IPS DF 6.9 (cell line): ENCODE measurements at regions not wholly inside any gene's neighbourhood (a gene's known extent, or its start where the extent isn't known, plus 50 kb on each side); places are given as distances from the start of the nearest gene placed in this dataset.

Source experiments
- DNase-seq: peaks from one replicate; pipeline ENCODE4 v3.0.0-alpha.2; 2013; ENCODE audit warnings: low read depth, low spot score
- H3K27ac ChIP-seq: one replicate; pipeline ENCODE4 v1.5.1; 2013; ENCODE audit warnings: low read length, control low read depth
- H3K27me3 ChIP-seq: 2 replicates; pipeline ENCODE4 v1.6.1; 2013; ENCODE audit warnings: mild to moderate bottlenecking, low read length; ENCODE audit not compliant: control insufficient read depth, insufficient read depth
- H3K36me3 ChIP-seq: 2 replicates; pipeline ENCODE4 v1.6.1; 2013; ENCODE audit warnings: low read length; ENCODE audit not compliant: control insufficient read depth, insufficient read depth
- H3K4me1 ChIP-seq: 2 replicates; pipeline ENCODE4 v1.6.1; 2013; ENCODE audit warnings: low read length; ENCODE audit not compliant: control insufficient read depth, insufficient read depth
- H3K4me3 ChIP-seq: 2 replicates; pipeline ENCODE4 v1.5.1; 2013; ENCODE audit warnings: mild to moderate bottlenecking, low read length
- H3K9me3 ChIP-seq: 2 replicates; pipeline ENCODE4 v1.6.1; 2013; ENCODE audit warnings: low read length, inconsistent platforms; ENCODE audit not compliant: control insufficient read depth, insufficient read depth
- WGBS: extraction: QIAGEN DNeasy Blood & Tissue Kit; methylation state at CpG from one replicate; pipeline ENCODE4 v1.1.7; 2013; ENCODE audit warnings: mixed read lengths, missing lambda C conversion rate; ENCODE audit not compliant: insufficient read length, insufficient coverage; 5-methylcytosine and 5-hydroxymethylcytosine counted together

GRCh38 chr7:13097499-13097898 lies 410.1 kb downstream of the ARL4A start:
- H3K9me3 ChIP-seq, result no peaks in the 10 kb centered on the region
- WGBS, result no CpG with 5 or more reads among the region's 3 CpGs

GRCh38 chr7:13098161-13098560 lies 410.7 kb downstream of the ARL4A start:
- H3K27ac ChIP-seq, result no peak overlapping the region
- no peak for DNase-seq
- H3K4me1 ChIP-seq, result no peaks in the 10 kb centered on the region
- no peaks in the 10 kb centered on the region for H3K36me3 ChIP-seq
- no CpG with 5 or more reads among the region's 4 CpGs for WGBS
- H3K9me3 ChIP-seq, result no peaks in the 10 kb centered on the region
- no peak overlapping the region for H3K4me3 ChIP-seq
- H3K27me3 ChIP-seq, result no peaks in the 10 kb centered on the region

More at GRCh38 chr7:13097499-13097898, 410.1 kb downstream of the ARL4A start:
- DNase-seq, result no peak
- no peaks in the 10 kb centered on the region for H3K4me1 ChIP-seq
- no peak overlapping the region for H3K27ac ChIP-seq
- no peaks in the 10 kb centered on the region for H3K27me3 ChIP-seq
- no peak overlapping the region for H3K4me3 ChIP-seq
- no peaks in the 10 kb centered on the region for H3K36me3 ChIP-seq

DNA sequence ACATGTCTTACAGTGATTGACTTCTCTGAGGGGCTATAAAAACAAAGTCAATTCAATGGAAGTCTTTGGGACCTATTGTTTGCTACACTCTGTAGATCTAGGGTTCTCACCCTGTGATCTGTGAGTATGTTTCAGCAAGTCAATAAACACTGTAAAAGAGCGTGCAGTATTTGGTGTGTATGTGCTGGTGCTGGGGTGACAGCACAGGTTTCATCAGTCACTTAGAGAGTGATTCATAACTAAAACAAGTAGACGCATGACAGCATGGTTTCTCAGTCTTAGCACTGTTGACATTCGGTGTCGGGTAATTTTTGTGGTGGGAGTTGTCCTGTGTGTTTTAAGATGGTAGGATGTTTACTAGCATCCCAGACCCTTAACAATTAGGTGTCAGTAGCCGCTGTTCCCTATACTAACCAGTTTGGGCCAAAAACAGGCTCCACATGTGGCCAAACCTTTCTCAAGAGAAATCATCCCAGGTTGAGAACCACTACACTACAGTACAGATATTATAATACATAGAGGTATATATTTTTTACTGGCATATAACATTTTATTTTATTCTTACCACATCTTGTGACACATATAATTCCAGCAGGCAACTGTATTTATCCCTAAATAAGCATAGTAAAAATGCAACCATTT lies 411.8 kb downstream of the ARL4A start:
- Histone ChIP-seq H3K27ac (no peak overlapping the region), H3K36me3 (no peaks in the 10 kb centered on the region), H3K4me3 (no peak overlapping the region), H3K27me3 (no peaks in the 10 kb centered on the region), H3K9me3 (no peaks in the 10 kb centered on the region), H3K4me1 (no peaks in the 10 kb centered on the region)
- no CpG with 5 or more reads among the region's 5 CpGs for WGBS
- DNase-seq, result no peak

DNA sequence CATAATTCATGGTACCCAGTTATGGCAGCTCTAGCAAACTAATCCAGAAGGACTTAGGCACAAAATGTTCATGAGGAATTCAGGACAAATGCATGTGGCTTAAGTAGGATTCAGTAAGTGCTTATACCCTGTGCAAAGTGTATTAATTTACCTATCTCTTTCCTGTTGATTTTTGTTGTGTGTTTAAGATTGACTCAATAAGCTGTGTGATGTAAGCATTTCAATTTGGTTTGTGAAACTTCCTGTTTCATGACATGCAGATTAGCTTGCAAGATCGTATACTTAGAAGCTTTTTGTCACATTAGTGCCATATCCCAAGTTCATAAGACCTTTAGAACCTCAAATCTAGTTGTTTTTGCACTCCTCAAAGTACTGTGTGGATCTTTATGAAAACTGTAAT lies 416.7 kb downstream of the ARL4A start:
- H3K27ac ChIP-seq, result no peak overlapping the region
- H3K4me1 ChIP-seq, result no peaks in the 10 kb centered on the region
- no CpG with 5 or more reads among the region's 1 CpG for WGBS
- H3K36me3 ChIP-seq, result no peaks in the 10 kb centered on the region
- DNase-seq, result no peak
- H3K4me3 ChIP-seq, result no peak overlapping the region
- H3K27me3 ChIP-seq, result no peaks in the 10 kb centered on the region
- H3K9me3 ChIP-seq, result no peaks in the 10 kb centered on the region

DNA sequence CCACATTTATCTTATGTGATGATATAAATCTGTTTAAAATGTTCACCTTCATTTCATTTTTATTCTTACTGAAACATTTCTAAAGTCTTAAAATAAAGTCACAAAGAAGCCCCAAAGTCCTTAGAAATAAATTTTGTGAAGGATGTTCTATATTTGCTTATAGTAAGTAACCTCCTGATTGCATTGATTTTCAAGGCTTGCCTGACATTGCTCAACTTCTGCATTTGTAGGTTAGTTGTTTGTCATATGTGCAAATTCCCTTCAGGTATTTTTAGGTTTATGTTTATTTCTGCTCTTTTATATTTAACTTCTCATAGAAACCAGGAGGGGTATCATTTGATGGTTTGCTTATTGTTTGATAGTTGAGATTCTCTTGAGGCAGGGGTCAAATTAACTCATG lies 417.8 kb downstream of the ARL4A start:
- no peak overlapping the region for H3K4me3 ChIP-seq
- H3K4me1 ChIP-seq, result no peaks in the 10 kb centered on the region
- no peak overlapping the region for H3K27ac ChIP-seq
- no peaks in the 10 kb centered on the region for H3K36me3 ChIP-seq
- H3K27me3 ChIP-seq, result no peaks in the 10 kb centered on the region
- H3K9me3 ChIP-seq, result no peaks in the 10 kb centered on the region
- DNase-seq, result no peak

DNA sequence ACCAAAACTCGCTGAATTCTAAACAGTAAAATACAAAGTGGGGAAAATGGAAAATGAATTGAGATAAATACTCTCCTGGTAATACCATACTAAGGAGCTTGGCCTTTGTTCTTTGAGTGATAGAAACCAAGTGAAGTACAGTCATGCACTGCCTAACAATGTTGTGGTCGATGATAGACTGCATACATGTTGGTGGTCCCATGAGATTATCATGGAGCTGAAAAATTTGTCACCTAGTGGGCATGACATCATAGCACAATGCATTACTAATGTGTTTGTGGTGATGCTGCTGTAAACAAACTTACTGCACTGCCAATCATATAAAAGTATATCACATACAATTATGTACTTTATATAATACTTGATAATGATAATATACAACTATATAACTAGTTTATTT lies 419.1 kb downstream of the ARL4A start:
- H3K4me1 ChIP-seq, result no peaks in the 10 kb centered on the region
- no peaks in the 10 kb centered on the region for H3K27me3 ChIP-seq
- H3K27ac ChIP-seq, result no peak overlapping the region
- DNase-seq, result no peak
- no peaks in the 10 kb centered on the region for H3K9me3 ChIP-seq
- no CpG with 5 or more reads among the region's 2 CpGs for WGBS
- H3K36me3 ChIP-seq, result no peaks in the 10 kb centered on the region
- no peak overlapping the region for H3K4me3 ChIP-seq

DNA sequence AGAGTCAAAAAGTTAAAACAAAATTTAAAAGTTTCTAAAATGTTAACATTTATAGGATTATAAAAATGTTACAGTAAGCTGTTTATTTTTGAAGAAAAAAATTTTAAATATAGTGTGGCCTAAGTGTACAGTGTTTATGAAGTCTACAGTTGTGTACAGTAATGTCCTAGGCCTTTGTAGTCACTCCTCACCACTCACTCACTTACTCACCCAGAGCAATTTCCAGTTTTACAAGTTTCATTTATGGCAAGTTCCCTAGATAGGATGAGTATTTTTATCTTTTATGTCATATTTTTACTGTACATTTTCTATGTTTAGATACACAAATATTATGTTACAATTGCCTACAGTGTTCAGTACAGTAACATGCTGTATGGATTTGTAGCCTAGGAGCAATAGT lies 419.9 kb downstream of the ARL4A start:
- Histone ChIP-seq H3K4me1 (no peaks in the 10 kb centered on the region), H3K9me3 (no peaks in the 10 kb centered on the region), H3K27me3 (no peaks in the 10 kb centered on the region), H3K4me3 (no peak overlapping the region), H3K27ac (no peak overlapping the region), H3K36me3 (no peaks in the 10 kb centered on the region)
- DNase-seq, result no peak

DNA sequence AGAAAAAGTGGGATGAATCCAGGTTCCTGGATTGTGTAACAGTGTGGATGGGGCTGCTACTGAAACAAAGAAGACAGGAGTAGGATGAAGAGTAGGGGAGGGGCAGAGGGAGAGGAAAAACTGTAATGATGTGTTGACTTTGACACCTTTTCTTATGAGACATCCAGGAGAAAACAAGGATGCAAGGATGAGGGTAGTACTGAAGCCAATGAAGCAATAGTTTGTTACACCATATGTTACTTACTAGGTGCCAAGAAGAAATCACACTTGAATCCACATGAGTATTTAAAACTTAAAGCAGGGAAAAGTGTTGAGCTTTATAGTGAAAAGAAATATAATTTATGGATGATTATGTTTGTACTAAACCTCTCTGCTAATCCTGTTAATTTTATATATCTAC lies 420.6 kb downstream of the ARL4A start:
- DNase-seq, result no peak
- no peaks in the 10 kb centered on the region for H3K27me3 ChIP-seq
- no peaks in the 10 kb centered on the region for H3K36me3 ChIP-seq
- H3K9me3 ChIP-seq, result no peaks in the 10 kb centered on the region
- no peak overlapping the region for H3K27ac ChIP-seq
- no peaks in the 10 kb centered on the region for H3K4me1 ChIP-seq
- no peak overlapping the region for H3K4me3 ChIP-seq

DNA sequence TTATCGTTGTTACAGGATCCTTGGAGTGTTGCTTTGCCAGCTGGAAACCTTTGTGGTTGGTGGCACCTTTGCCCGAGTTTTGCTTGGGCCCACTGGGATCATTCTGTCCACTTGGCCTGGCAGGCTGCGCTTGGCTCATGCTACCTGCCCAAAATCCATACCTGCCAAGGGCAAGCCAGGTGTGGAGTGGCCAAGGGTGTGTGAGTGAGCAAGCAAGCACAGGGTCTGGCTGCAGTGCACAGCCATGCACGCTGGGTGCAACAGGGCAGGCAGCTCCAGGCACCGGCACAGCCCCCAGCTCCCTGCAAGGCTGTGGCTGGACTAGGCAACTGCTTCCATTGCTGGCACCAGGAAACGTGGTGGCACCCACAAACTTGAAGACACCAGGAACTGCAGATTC lies 421.8 kb downstream of the ARL4A start:
- no peaks in the 10 kb centered on the region for H3K36me3 ChIP-seq
- no peak overlapping the region for H3K27ac ChIP-seq
- H3K4me3 ChIP-seq, result no peak overlapping the region
- no CpG with 5 or more reads among the region's 6 CpGs for WGBS
- H3K9me3 ChIP-seq, result no peaks in the 10 kb centered on the region
- no peak for DNase-seq
- H3K27me3 ChIP-seq, result no peaks in the 10 kb centered on the region
- H3K4me1 ChIP-seq, result no peaks in the 10 kb centered on the region

- no peak for DNase-seq
- Histone ChIP-seq H3K27me3 (no peaks in the 10 kb centered on the region), H3K27ac (no peak overlapping the region), H3K9me3 (no peaks in the 10 kb centered on the region), H3K36me3 (no peaks in the 10 kb centered on the region), H3K4me3 (no peak overlapping the region), H3K4me1 (no peaks in the 10 kb centered on the region)
- WGBS, result no CpG with 5 or more reads among the region's 6 CpGs
Measured at GRCh38 chr7:13110107-13110506, 422.7 kb downstream of the ARL4A start.

GRCh38 chr7:13111230-13111629 lies 423.8 kb downstream of the ARL4A start:
- Histone ChIP-seq H3K9me3 (no peaks in the 10 kb centered on the region), H3K4me3 (no peak overlapping the region), H3K36me3 (no peaks in the 10 kb centered on the region), H3K27me3 (no peaks in the 10 kb centered on the region), H3K27ac (no peak overlapping the region), H3K4me1 (no peaks in the 10 kb centered on the region)
- no CpG with 5 or more reads among the region's 3 CpGs for WGBS
- DNase-seq, result no peak
